ENCODE measurements at regions not wholly inside any gene's neighbourhood (a gene's known extent, or its start where the extent isn't known, plus 50 kb on each side); places are given as distances from the start of the nearest gene placed in this dataset.
"Not testable (repeated sequence)": the region's sequence is repeated elsewhere in the genome, so short reads cannot be mapped to it uniquely, and the experiment has no call there.

DNA sequence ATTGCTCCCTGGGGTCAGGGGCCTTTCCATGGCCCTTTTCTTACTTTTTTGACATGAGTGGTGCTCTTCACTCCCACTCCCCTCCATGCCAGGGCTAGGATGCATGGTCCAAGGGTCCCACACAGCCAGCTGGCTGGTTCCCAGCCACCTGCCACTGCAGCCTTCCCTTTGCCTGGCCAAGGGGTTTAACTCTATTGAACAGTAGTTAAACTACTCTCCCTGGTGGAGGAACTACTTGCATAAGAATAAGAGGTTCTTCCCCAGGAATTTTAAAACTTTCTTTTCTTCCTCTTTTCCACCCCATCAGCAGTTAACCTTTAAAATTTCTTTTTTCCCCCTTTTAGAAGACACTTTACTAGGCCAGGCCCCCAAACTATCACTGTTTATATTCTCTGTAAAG, 1532.8 kb upstream of the ACO1 start:
- Histone ChIP-seq H3K4me1 (ENCODE audit: control insufficient read depth, insufficient read depth, low read length) (no peaks in the 10 kb centered on the region), H3K9ac (ENCODE audit: low read length) (no peak overlapping the region), H3K36me3 (ENCODE audit: control insufficient read depth, insufficient read depth, low read length, severe bottlenecking) (no peaks in the 10 kb centered on the region), H3K27me3 (replicated peaks; ENCODE audit: control insufficient read depth, insufficient read depth, low read length) (no peaks in the 10 kb centered on the region), H3K4me3 (ENCODE audit: low read length) (no peak overlapping the region), H3K9me3 (ENCODE audit: control insufficient read depth, low read length) (peaks cover 4% of the 10 kb centered on the region)
- DNase-seq (ENCODE audit: low read depth), result no peak

- Histone ChIP-seq H3K36me3 (ENCODE audit: control insufficient read depth, insufficient read depth, low read length, severe bottlenecking) (no peaks in the 10 kb centered on the region), H3K9ac (ENCODE audit: low read length) (no peak overlapping the region), H3K4me1 (ENCODE audit: control insufficient read depth, insufficient read depth, low read length) (no peaks in the 10 kb centered on the region), H3K4me3 (ENCODE audit: low read length) (no peak overlapping the region), H3K9me3 (ENCODE audit: control insufficient read depth, low read length) (no peaks in the 10 kb centered on the region), H3K27me3 (replicated peaks; ENCODE audit: control insufficient read depth, insufficient read depth, low read length) (no peaks in the 10 kb centered on the region)
- DNase-seq (ENCODE audit: low read depth), result no peak
Observed at GRCh38 chr9:30900706-30901105, 1483.7 kb upstream of the ACO1 start.

GRCh38 chr9:30913331-30913730, 1471.1 kb upstream of the ACO1 start:
- no peak overlapping the region for H3K9ac ChIP-seq (ENCODE audit: low read length)
- H3K4me1 ChIP-seq (ENCODE audit: control insufficient read depth, insufficient read depth, low read length), result no peaks in the 10 kb centered on the region
- no peaks in the 10 kb centered on the region for H3K36me3 ChIP-seq (ENCODE audit: control insufficient read depth, insufficient read depth, low read length, severe bottlenecking)
- peaks cover 4% of the 10 kb centered on the region for H3K9me3 ChIP-seq (ENCODE audit: control insufficient read depth, low read length)
- H3K27me3 ChIP-seq (replicated peaks; ENCODE audit: control insufficient read depth, insufficient read depth, low read length), result no peaks in the 10 kb centered on the region
- no peak for DNase-seq (ENCODE audit: low read depth)
- no peak overlapping the region for H3K4me3 ChIP-seq (ENCODE audit: low read length)

DNA sequence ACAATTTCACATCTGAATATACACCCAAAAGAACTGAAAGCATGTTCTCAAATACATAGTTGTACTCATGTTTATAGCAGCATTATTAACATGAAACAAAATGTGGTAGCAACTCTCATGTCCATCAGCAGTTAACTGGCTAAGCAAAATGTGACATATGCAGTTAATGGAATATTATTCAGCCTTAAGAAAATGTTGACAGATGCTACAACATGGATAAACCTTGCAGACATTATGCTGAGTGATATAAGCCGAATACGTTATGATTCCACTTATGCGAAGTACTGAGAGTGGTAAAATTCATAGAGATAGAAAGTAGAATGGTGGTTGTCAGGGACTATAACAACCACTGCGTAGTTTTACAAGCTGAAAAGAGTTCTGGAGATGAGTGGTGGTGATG, 1469.0 kb upstream of the ACO1 start:
- Histone ChIP-seq H3K27me3 (replicated peaks; ENCODE audit: control insufficient read depth, insufficient read depth, low read length) (no peaks in the 10 kb centered on the region), H3K9ac (ENCODE audit: low read length) (no peak overlapping the region), H3K36me3 (ENCODE audit: control insufficient read depth, insufficient read depth, low read length, severe bottlenecking) (no peaks in the 10 kb centered on the region), H3K4me3 (ENCODE audit: low read length) (no peak overlapping the region), H3K9me3 (ENCODE audit: control insufficient read depth, low read length) (peaks cover 4% of the 10 kb centered on the region), H3K4me1 (ENCODE audit: control insufficient read depth, insufficient read depth, low read length) (no peaks in the 10 kb centered on the region)
- DNase-seq (ENCODE audit: low read depth), result no peak

- DNase-seq (ENCODE audit: low read depth), result no peak
- Histone ChIP-seq H3K36me3 (ENCODE audit: control insufficient read depth, insufficient read depth, low read length, severe bottlenecking) (no peaks in the 10 kb centered on the region), H3K9ac (ENCODE audit: low read length) (no peak overlapping the region), H3K4me1 (ENCODE audit: control insufficient read depth, insufficient read depth, low read length) (no peaks in the 10 kb centered on the region), H3K9me3 (ENCODE audit: control insufficient read depth, low read length) (no peaks in the 10 kb centered on the region), H3K27me3 (replicated peaks; ENCODE audit: control insufficient read depth, insufficient read depth, low read length) (no peaks in the 10 kb centered on the region), H3K4me3 (ENCODE audit: low read length) (no peak overlapping the region)
Observed at GRCh38 chr9:30925126-30925525, 1459.3 kb upstream of the ACO1 start.

- H3K4me1 ChIP-seq (ENCODE audit: control insufficient read depth, insufficient read depth, low read length), result no peaks in the 10 kb centered on the region
- no peak overlapping the region for H3K4me3 ChIP-seq (ENCODE audit: low read length)
- no peaks in the 10 kb centered on the region for H3K27me3 ChIP-seq (replicated peaks; ENCODE audit: control insufficient read depth, insufficient read depth, low read length)
- DNase-seq (ENCODE audit: low read depth), result no peak
- no peaks in the 10 kb centered on the region for H3K9me3 ChIP-seq (ENCODE audit: control insufficient read depth, low read length)
- no peak overlapping the region for H3K9ac ChIP-seq (ENCODE audit: low read length)
- H3K36me3 ChIP-seq (ENCODE audit: control insufficient read depth, insufficient read depth, low read length, severe bottlenecking), result no peaks in the 10 kb centered on the region
Observed at GRCh38 chr9:30925635-30926034, 1458.8 kb upstream of the ACO1 start.

- no peaks in the 10 kb centered on the region for H3K36me3 ChIP-seq (ENCODE audit: control insufficient read depth, insufficient read depth, low read length, severe bottlenecking)
- H3K4me1 ChIP-seq (ENCODE audit: control insufficient read depth, insufficient read depth, low read length), result no peaks in the 10 kb centered on the region
- no peaks in the 10 kb centered on the region for H3K9me3 ChIP-seq (ENCODE audit: control insufficient read depth, low read length)
- no peak overlapping the region for H3K9ac ChIP-seq (ENCODE audit: low read length)
- no peak overlapping the region for H3K4me3 ChIP-seq (ENCODE audit: low read length)
- no peaks in the 10 kb centered on the region for H3K27me3 ChIP-seq (replicated peaks; ENCODE audit: control insufficient read depth, insufficient read depth, low read length)
- DNase-seq (ENCODE audit: low read depth), result no peak
Observed at GRCh38 chr9:30928045-30928444, 1456.4 kb upstream of the ACO1 start.

- no peaks in the 10 kb centered on the region for H3K9me3 ChIP-seq (ENCODE audit: control insufficient read depth, low read length)
- no peak overlapping the region for H3K9ac ChIP-seq (ENCODE audit: low read length)
- no peak overlapping the region for H3K4me3 ChIP-seq (ENCODE audit: low read length)
- no peaks in the 10 kb centered on the region for H3K4me1 ChIP-seq (ENCODE audit: control insufficient read depth, insufficient read depth, low read length)
- H3K27me3 ChIP-seq (replicated peaks; ENCODE audit: control insufficient read depth, insufficient read depth, low read length), result no peaks in the 10 kb centered on the region
- DNase-seq (ENCODE audit: low read depth), result peak; percentile 0
- no peaks in the 10 kb centered on the region for H3K36me3 ChIP-seq (ENCODE audit: control insufficient read depth, insufficient read depth, low read length, severe bottlenecking)
Observed at GRCh38 chr9:30932226-30932625, 1452.2 kb upstream of the ACO1 start.

- no peak for DNase-seq (ENCODE audit: low read depth)
Observed at GRCh38 chr9:30935730-30936129, 1448.7 kb upstream of the ACO1 start.

DNA sequence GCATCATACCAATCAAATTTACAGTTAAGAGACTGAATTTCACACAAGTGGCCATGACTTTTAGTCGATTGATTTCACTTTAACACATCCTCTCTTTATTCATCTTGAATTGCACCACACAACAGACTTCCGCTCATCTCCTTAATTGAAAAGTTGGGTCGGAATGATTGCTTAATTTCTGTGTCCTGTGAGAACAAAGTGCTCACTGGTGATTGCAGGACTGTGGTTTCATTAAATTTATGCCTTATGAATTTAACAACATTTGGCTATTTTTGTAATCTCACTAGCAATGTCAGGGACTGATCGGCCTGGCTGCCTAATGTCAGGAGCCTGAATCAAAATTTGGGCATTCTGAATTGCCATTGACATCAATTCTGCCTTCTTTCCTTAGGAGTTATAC, 1447.3 kb upstream of the ACO1 start:
- Histone ChIP-seq H3K4me3 (ENCODE audit: low read length) (no peak overlapping the region), H3K4me1 (ENCODE audit: control insufficient read depth, insufficient read depth, low read length) (no peaks in the 10 kb centered on the region), H3K36me3 (ENCODE audit: control insufficient read depth, insufficient read depth, low read length, severe bottlenecking) (no peaks in the 10 kb centered on the region), H3K9ac (ENCODE audit: low read length) (no peak overlapping the region), H3K27me3 (replicated peaks; ENCODE audit: control insufficient read depth, insufficient read depth, low read length) (no peaks in the 10 kb centered on the region), H3K9me3 (ENCODE audit: control insufficient read depth, low read length) (no peaks in the 10 kb centered on the region)
- DNase-seq (ENCODE audit: low read depth), result no peak

More at GRCh38 chr9:30935730-30936129, 1448.7 kb upstream of the ACO1 start:
- H3K36me3 ChIP-seq (ENCODE audit: control insufficient read depth, insufficient read depth, low read length, severe bottlenecking), result no peaks in the 10 kb centered on the region
- no peak overlapping the region for H3K9ac ChIP-seq (ENCODE audit: low read length)
- H3K27me3 ChIP-seq (replicated peaks; ENCODE audit: control insufficient read depth, insufficient read depth, low read length), result no peaks in the 10 kb centered on the region
- H3K4me1 ChIP-seq (ENCODE audit: control insufficient read depth, insufficient read depth, low read length), result no peaks in the 10 kb centered on the region
- H3K9me3 ChIP-seq (ENCODE audit: control insufficient read depth, low read length), result no peaks in the 10 kb centered on the region
- H3K4me3 ChIP-seq (ENCODE audit: low read length), result no peak overlapping the region

DNA sequence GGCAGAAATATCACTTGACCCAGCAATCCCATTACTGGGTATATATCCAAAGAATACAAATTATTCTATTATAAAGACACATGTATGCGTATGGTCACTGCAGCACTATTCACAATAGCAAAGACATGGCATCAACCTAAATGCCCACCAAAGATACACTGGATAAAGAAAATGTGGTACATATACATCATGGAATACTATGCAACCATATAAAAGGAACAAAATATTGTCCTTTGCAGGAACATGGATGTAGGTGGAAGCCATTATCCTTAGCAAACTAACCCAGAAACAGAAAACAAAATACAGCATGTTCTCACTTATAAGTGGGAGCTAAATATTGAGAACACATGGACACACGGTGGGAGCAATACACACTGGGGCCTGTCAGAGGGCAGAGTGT, 1441.6 kb upstream of the ACO1 start:
- H3K9ac ChIP-seq (ENCODE audit: low read length), result not testable (repeated sequence)

GRCh38 chr9:30943446-30944224, 1440.8 kb upstream of the ACO1 start:
- no peaks in the 10 kb centered on the region for H3K36me3 ChIP-seq (ENCODE audit: control insufficient read depth, insufficient read depth, low read length, severe bottlenecking)
- H3K4me3 ChIP-seq (ENCODE audit: low read length), result no peak overlapping the region
- no peak overlapping the region for H3K9ac ChIP-seq (ENCODE audit: low read length)
- no peaks in the 10 kb centered on the region for H3K4me1 ChIP-seq (ENCODE audit: control insufficient read depth, insufficient read depth, low read length)
- peaks cover 3% of the 10 kb centered on the region for H3K9me3 ChIP-seq (ENCODE audit: control insufficient read depth, low read length)
- DNase-seq (ENCODE audit: low read depth), result no peak
- no peaks in the 10 kb centered on the region for H3K27me3 ChIP-seq (replicated peaks; ENCODE audit: control insufficient read depth, insufficient read depth, low read length)

More for the DNA sequence above, 1441.6 kb upstream of the ACO1 start:
- H3K4me1 ChIP-seq (ENCODE audit: control insufficient read depth, insufficient read depth, low read length); H3K27me3 ChIP-seq (replicated peaks; ENCODE audit: control insufficient read depth, insufficient read depth, low read length); H3K9me3 ChIP-seq (ENCODE audit: control insufficient read depth, low read length); H3K36me3 ChIP-seq (ENCODE audit: control insufficient read depth, insufficient read depth, low read length, severe bottlenecking); H3K4me3 ChIP-seq (ENCODE audit: low read length); DNase-seq (ENCODE audit: low read depth): not testable (repeated sequence)

Data from adipocyte (in vitro differentiated cells).